Endothelial cell (in vitro differentiated cells): ENCODE measurements at regions not wholly inside any gene's neighbourhood (a gene's known extent, or its start where the extent isn't known, plus 50 kb on each side); places are given as distances from the start of the nearest gene placed in this dataset.

ENCODE experiments used
- DNase-seq: peaks from one replicate; pipeline ENCODE4 v3.0.0; 2021; ENCODE audit warnings: low spot score
- H3K27ac Mint-ChIP-seq: one replicate; pipeline ENCODE4 v1.8.0; 2021; ENCODE audit warnings: mixed read lengths, inconsistent platforms; ENCODE audit not compliant: unreplicated experiment
- H3K27me3 Mint-ChIP-seq: one replicate; pipeline ENCODE4 v1.8.0; 2021; ENCODE audit warnings: mild to moderate bottlenecking, moderate library complexity, mixed read lengths, inconsistent platforms; ENCODE audit not compliant: unreplicated experiment
- H3K36me3 Mint-ChIP-seq: one replicate; pipeline ENCODE4 v1.8.0; 2021; ENCODE audit warnings: mild to moderate bottlenecking, low read depth, mixed read lengths, inconsistent platforms; ENCODE audit not compliant: unreplicated experiment
- H3K4me1 Mint-ChIP-seq: one replicate; pipeline ENCODE4 v1.8.0; 2021; ENCODE audit warnings: mild to moderate bottlenecking, mixed read lengths, inconsistent platforms; ENCODE audit not compliant: unreplicated experiment
- H3K4me3 Mint-ChIP-seq: one replicate; pipeline ENCODE4 v1.8.0; 2021; ENCODE audit warnings: mild to moderate bottlenecking, mixed read lengths, inconsistent platforms; ENCODE audit not compliant: unreplicated experiment
- H3K9me3 Mint-ChIP-seq: one replicate; pipeline ENCODE4 v1.8.0; 2021; ENCODE audit warnings: mixed read lengths, inconsistent platforms; ENCODE audit not compliant: unreplicated experiment
- TF ChIP-seq, protein P1 (sequence below): fragments of 200-600 bp; sonication (generic); IDR thresholded peaks from one replicate; pipeline ENCODE4 v1.5.0; 2021; ENCODE audit warnings: antibody characterized with exemption; ENCODE audit not compliant: unreplicated experiment

DNA sequence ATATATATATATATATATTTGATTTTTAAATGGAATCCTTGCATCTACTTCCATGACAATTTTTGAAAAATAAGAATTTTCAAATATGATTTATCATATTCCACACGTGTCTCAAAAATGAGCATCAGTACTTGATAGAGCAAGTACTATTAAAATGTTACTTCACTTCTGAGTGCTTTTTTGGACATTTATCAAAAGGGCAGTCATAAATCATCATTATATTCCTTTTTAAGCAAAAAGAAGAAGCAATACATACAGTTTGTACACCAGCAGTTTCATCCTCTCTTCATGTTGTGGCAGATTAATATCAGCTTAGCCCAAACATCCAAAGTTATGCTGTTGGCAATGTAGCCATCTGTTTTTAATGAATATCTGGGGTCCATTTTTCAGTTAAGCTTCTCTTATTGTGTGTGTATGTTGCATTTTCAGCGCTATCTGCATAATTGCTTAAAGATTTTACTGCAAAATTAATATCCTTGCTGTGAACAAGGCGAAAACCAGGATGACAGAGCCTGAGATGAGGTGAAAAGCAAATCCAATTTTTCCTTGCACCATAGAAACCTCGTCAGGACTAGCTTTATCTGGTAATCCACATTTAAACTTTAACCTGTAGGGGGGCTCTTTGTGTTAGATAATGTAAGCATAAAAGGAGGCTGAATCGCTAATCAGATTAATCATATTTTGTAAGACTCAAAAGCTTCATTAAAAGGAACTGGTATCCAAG is 604.9 kb upstream of the AGTR1 start:
- Mint-ChIP-seq H3K9me3 (no peaks in the 10 kb centered on the region), H3K4me3 (no peak overlapping the region), H3K36me3 (no peaks in the 10 kb centered on the region), H3K27ac (no peak overlapping the region), H3K27me3 (no peaks in the 10 kb centered on the region), H3K4me1 (peaks cover 3% of the 10 kb centered on the region)
- no peak for DNase-seq
- TF ChIP-seq, protein P1, sequence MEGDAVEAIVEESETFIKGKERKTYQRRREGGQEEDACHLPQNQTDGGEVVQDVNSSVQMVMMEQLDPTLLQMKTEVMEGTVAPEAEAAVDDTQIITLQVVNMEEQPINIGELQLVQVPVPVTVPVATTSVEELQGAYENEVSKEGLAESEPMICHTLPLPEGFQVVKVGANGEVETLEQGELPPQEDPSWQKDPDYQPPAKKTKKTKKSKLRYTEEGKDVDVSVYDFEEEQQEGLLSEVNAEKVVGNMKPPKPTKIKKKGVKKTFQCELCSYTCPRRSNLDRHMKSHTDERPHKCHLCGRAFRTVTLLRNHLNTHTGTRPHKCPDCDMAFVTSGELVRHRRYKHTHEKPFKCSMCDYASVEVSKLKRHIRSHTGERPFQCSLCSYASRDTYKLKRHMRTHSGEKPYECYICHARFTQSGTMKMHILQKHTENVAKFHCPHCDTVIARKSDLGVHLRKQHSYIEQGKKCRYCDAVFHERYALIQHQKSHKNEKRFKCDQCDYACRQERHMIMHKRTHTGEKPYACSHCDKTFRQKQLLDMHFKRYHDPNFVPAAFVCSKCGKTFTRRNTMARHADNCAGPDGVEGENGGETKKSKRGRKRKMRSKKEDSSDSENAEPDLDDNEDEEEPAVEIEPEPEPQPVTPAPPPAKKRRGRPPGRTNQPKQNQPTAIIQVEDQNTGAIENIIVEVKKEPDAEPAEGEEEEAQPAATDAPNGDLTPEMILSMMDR, result no peak

DNA sequence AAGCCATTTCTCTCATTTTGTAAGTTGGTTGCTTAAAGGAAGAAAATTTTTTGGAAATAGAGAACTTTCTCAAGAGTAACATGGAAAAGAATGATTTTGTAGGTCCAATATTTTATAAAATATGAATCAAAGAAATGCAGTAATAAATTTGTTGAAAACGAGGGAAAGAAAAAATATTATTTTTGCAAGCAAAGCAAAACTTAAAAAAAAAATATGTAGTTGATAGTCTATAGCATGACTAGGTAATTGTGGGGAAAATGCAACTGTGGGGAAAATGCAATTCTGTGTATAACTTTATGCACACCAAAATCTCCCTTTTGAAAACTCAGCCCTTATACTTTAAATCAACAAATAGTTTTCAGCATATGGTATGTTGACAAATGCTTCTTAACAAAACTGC is 604.0 kb upstream of the AGTR1 start:
- no peak overlapping the region for H3K27ac Mint-ChIP-seq
- no peaks in the 10 kb centered on the region for H3K9me3 Mint-ChIP-seq
- TF ChIP-seq, protein P1, result no peak
- peaks cover 3% of the 10 kb centered on the region for H3K4me1 Mint-ChIP-seq
- H3K27me3 Mint-ChIP-seq, result no peaks in the 10 kb centered on the region
- H3K4me3 Mint-ChIP-seq, result no peak overlapping the region
- DNase-seq, result no peak
- no peaks in the 10 kb centered on the region for H3K36me3 Mint-ChIP-seq

- no peaks in the 10 kb centered on the region for H3K9me3 Mint-ChIP-seq
- peaks cover 3% of the 10 kb centered on the region for H3K4me1 Mint-ChIP-seq
- no peak for DNase-seq
- TF ChIP-seq, protein P1, result no peak
- H3K36me3 Mint-ChIP-seq, result no peaks in the 10 kb centered on the region
- H3K27ac Mint-ChIP-seq, result no peak overlapping the region
- H3K4me3 Mint-ChIP-seq, result no peak overlapping the region
- H3K27me3 Mint-ChIP-seq, result no peaks in the 10 kb centered on the region
Measured at GRCh38 chr3:148095962-148096361, 601.7 kb upstream of the AGTR1 start.

DNA sequence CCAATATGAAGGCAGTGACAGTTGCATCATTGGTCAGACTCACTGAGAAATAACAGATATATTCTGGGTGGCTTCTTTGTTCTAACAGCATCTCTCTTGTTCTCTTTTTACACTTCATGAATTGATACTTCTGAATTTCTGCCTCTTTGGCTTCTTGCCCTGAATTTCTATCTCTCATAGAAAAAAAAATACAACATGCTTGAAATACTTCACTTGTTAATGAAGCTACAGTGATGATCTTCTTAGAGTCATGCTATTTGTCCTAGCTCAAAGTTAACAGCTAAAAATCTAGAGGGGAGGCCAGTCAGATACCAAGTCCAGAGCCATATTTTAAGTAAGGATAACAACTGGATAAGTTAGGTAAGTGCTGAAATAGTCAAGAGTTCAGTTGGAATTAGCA is 597.2 kb upstream of the AGTR1 start:
- TF ChIP-seq, protein P1, result no peak
- Mint-ChIP-seq H3K9me3 (no peaks in the 10 kb centered on the region), H3K4me1 (peaks cover 3% of the 10 kb centered on the region), H3K4me3 (no peak overlapping the region), H3K36me3 (no peaks in the 10 kb centered on the region), H3K27me3 (no peaks in the 10 kb centered on the region), H3K27ac (no peak overlapping the region)
- DNase-seq, result no peak

DNA sequence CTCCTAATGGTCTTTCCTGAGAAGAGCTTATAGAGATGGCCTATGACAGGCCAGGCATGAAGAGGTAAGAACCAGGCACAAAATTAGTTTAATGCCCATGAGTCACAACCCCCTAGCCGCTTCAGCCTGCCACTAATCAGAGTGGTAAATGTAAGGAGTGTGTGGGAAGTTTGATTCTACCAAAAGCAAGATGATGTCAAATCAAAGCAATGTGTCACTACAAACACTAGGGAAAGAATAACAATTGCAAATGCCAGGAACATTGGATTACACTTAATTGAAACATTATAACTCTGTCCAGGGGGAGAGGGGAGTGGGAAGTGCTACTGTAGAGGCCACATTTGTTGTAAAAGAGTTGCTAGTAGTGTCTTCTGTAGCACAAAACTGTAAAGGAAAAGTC is 596.6 kb upstream of the AGTR1 start:
- TF ChIP-seq, protein P1, result no peak
- no peaks in the 10 kb centered on the region for H3K9me3 Mint-ChIP-seq
- no peaks in the 10 kb centered on the region for H3K36me3 Mint-ChIP-seq
- H3K27me3 Mint-ChIP-seq, result no peaks in the 10 kb centered on the region
- H3K27ac Mint-ChIP-seq, result no peak overlapping the region
- no peak overlapping the region for H3K4me3 Mint-ChIP-seq
- no peak for DNase-seq
- no peaks in the 10 kb centered on the region for H3K4me1 Mint-ChIP-seq
